Hepatocyte (in vitro differentiated cells): ENCODE measurements at regions not wholly inside any gene's neighbourhood (a gene's known extent, or its start where the extent isn't known, plus 50 kb on each side); places are given as distances from the start of the nearest gene placed in this dataset.

Source experiments
- DNase-seq: peaks from one replicate; pipeline ENCODE4 v3.0.0-alpha.2; 2016; ENCODE audit warnings: low spot score
- H2AFZ ChIP-seq: fragments of 200-600 bp; sonication (generic); 2 replicates; pipeline ENCODE4 v1.6.0; 2016; ENCODE audit warnings: antibody characterized with exemption, mild to moderate bottlenecking
- H3K27ac ChIP-seq: fragments of 200-600 bp; sonication (generic); 2 replicates; pipeline ENCODE4 v1.5.1; 2016; ENCODE audit warnings: mild to moderate bottlenecking
- H3K27me3 ChIP-seq: fragments of 200-600 bp; sonication (generic); 2 replicates; pipeline ENCODE4 v1.6.1; 2016
- H3K36me3 ChIP-seq: fragments of 200-600 bp; sonication (generic); replicated peaks from 2 replicates; pipeline ENCODE4 v1.5.1; 2016; ENCODE audit warnings: low read depth; ENCODE audit not compliant: insufficient read depth
- H3K4me1 ChIP-seq: fragments of 200-600 bp; sonication (generic); 2 replicates; pipeline ENCODE4 v1.5.1; 2016; ENCODE audit warnings: mild to moderate bottlenecking, moderate library complexity; ENCODE audit not compliant: insufficient read depth
- H3K4me2 ChIP-seq: fragments of 200-600 bp; sonication (generic); 2 replicates; pipeline ENCODE4 v1.6.0; 2016
- H3K4me3 ChIP-seq: fragments of 200-600 bp; sonication (generic); 2 replicates; pipeline ENCODE4 v1.5.1; 2016; ENCODE audit warnings: mild to moderate bottlenecking
- H3K79me2 ChIP-seq: fragments of 200-600 bp; sonication (generic); 2 replicates; pipeline ENCODE4 v1.6.0; 2017; ENCODE audit warnings: mild to moderate bottlenecking
- H3K9me2 ChIP-seq: fragments of 200-600 bp; sonication (generic); replicated peaks from 2 replicates; pipeline ENCODE4 v1.6.0; 2017; ENCODE audit warnings: mild to moderate bottlenecking; ENCODE audit not compliant: insufficient read depth
- H3K9me3 ChIP-seq: fragments of 200-600 bp; sonication (generic); 2 replicates; pipeline ENCODE4 v1.5.1; 2016; ENCODE audit warnings: low read depth, mild to moderate bottlenecking
- H4K20me1 ChIP-seq: fragments of 200-600 bp; sonication (generic); 2 replicates; pipeline ENCODE4 v1.6.0; 2016; ENCODE audit warnings: mild to moderate bottlenecking; ENCODE audit not compliant: insufficient read depth, poor library complexity, severe bottlenecking
- EZH2 ChIP-seq: fragments of 200-600 bp; sonication (generic); IDR thresholded peaks from 2 replicates; pipeline ENCODE4 v1.6.1; 2016; ENCODE audit warnings: antibody characterized with exemption, mild to moderate bottlenecking, borderline replicate concordance
- EZH2phosphoT487 ChIP-seq: fragments of 200-600 bp; sonication (generic); IDR thresholded peaks from one replicate; pipeline ENCODE4 v1.6.1; 2018; ENCODE audit warnings: antibody characterized with exemption, mild to moderate bottlenecking, low read depth, moderate library complexity; ENCODE audit not compliant: unreplicated experiment, severe bottlenecking
- WGBS: methylation state at CpG from one replicate; pipeline ENCODE4 v1.1.6; 2016; ENCODE audit warnings: low lambda C conversion rate; ENCODE audit errors: missing lambda C conversion rate; 5-methylcytosine and 5-hydroxymethylcytosine counted together
- TF ChIP-seq, protein P1 (sequence below): fragments of 200-600 bp; sonication (generic); IDR thresholded peaks from 2 replicates; pipeline ENCODE4 v1.5.1; 2016; ENCODE audit warnings: antibody characterized with exemption, mild to moderate bottlenecking; ENCODE audit not compliant: poor library complexity

DNA sequence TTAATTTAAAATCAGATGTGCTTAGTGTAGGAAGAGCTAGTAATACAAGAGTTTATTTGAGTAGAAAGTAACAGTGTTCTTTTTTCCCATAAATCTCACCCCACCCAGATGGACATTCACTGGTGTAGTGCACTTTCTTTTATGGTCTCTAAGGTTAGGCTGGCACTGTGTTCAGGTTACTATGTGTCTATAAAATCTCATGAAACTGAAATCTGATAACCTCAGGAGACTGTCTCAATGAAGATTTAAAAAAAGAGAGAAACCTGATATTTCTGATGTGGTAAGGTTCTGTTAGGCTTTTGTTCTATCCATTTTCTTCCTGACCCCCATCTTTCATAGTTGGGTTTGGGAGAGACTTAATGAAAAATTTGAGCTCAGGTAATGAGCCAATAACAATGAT is 101.2 kb upstream of the CLVS2 start:
- Histone ChIP-seq H3K9me2 (no peaks in the 10 kb centered on the region), H3K27ac (no peak overlapping the region), H3K36me3 (no peaks in the 10 kb centered on the region), H3K4me1 (no peaks in the 10 kb centered on the region), H3K9me3 (no peaks in the 10 kb centered on the region), H3K79me2 (no peaks in the 10 kb centered on the region), H4K20me1 (no peaks in the 10 kb centered on the region), H3K27me3 (no peaks in the 10 kb centered on the region), H3K4me2 (no peak overlapping the region), H2AFZ (no peak overlapping the region), H3K4me3 (no peak overlapping the region)
- TF ChIP-seq EZH2phosphoT487 (no peak), EZH2 (no peak)
- TF ChIP-seq, protein P1, sequence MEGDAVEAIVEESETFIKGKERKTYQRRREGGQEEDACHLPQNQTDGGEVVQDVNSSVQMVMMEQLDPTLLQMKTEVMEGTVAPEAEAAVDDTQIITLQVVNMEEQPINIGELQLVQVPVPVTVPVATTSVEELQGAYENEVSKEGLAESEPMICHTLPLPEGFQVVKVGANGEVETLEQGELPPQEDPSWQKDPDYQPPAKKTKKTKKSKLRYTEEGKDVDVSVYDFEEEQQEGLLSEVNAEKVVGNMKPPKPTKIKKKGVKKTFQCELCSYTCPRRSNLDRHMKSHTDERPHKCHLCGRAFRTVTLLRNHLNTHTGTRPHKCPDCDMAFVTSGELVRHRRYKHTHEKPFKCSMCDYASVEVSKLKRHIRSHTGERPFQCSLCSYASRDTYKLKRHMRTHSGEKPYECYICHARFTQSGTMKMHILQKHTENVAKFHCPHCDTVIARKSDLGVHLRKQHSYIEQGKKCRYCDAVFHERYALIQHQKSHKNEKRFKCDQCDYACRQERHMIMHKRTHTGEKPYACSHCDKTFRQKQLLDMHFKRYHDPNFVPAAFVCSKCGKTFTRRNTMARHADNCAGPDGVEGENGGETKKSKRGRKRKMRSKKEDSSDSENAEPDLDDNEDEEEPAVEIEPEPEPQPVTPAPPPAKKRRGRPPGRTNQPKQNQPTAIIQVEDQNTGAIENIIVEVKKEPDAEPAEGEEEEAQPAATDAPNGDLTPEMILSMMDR, result no peak
- DNase-seq, result no peak

DNA sequence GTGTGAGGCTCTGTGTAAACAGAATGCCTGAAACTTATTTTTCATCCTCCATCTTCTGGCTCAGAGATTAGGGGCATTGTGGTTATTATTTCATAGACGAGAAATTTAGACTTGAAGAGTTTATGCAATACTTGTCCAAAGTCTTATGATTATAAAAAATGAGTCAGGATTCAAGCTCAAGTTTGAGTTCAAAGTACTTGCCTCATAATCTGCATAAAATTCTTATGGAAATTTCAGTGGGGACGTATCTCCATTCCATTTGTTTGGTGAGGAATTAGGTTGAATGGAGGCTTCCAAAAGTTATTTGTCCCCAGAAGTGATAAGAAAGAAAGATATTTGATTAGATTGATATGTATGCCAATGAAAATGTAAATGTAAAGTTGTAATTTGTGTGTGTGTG is 93.7 kb upstream of the CLVS2 start:
- WGBS, result 67% methylated on average over 2 of the region's 2 CpGs
- Histone ChIP-seq H3K36me3 (no peaks in the 10 kb centered on the region), H3K4me3 (no peak overlapping the region), H3K27me3 (no peaks in the 10 kb centered on the region), H3K4me1 (no peaks in the 10 kb centered on the region), H3K9me2 (no peaks in the 10 kb centered on the region), H4K20me1 (no peaks in the 10 kb centered on the region), H3K27ac (no peak overlapping the region), H3K4me2 (no peak overlapping the region), H3K79me2 (no peaks in the 10 kb centered on the region), H3K9me3 (no peaks in the 10 kb centered on the region), H2AFZ (no peak overlapping the region)
- DNase-seq, result no peak
- TF ChIP-seq EZH2, result no peak
- TF ChIP-seq, protein P1, result no peak
- no peak for TF ChIP-seq EZH2phosphoT487

DNA sequence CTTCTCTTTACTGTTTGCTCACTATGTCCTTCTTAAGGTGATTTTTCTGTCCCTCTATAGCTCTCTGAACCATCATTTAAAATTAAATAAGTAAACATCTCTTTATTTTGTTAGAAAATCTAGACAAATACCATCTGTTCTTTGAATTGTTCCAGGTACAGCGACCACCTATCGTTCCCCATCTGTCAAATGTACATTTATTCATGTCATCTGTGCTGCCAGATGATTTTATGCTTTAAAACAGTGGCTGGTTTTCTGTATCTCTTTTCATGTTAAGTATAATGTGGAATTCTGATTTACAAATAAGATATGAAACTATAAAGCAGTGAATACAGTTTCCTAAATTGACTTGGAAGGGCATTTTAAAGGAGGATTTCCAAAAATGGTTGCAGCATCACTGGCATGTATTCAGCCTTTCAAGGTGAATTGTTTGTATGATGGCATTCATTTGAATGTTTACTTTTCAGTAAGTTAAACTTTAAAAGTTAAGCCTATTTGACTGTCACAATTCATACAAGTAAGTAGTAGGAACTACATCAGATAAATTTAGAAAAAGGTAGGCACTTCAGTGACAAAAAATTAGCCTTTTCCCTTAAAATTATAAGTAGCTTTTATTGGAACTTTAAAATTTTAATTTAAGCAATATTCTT is 92.6 kb upstream of the CLVS2 start:
- Histone ChIP-seq H3K27me3 (no peaks in the 10 kb centered on the region), H2AFZ (no peak overlapping the region)
- 82% methylated on average over 2 of the region's 2 CpGs for WGBS

More for the DNA sequence above, 92.6 kb upstream of the CLVS2 start:
- Histone ChIP-seq H3K79me2 (no peaks in the 10 kb centered on the region), H4K20me1 (no peaks in the 10 kb centered on the region), H3K4me1 (no peaks in the 10 kb centered on the region), H3K9me2 (no peaks in the 10 kb centered on the region), H3K4me2 (no peak overlapping the region), H3K4me3 (no peak overlapping the region), H3K36me3 (no peaks in the 10 kb centered on the region), H3K27ac (no peak overlapping the region), H3K9me3 (no peaks in the 10 kb centered on the region)
- TF ChIP-seq EZH2 (no peak), EZH2phosphoT487 (no peak)
- TF ChIP-seq, protein P1, result no peak
- DNase-seq, result no peak
